CD4-positive, alpha-beta T cell treated with Interleukin-6 for 4 hours (primary cell): ENCODE measurements at regions not wholly inside any gene's neighbourhood (a gene's known extent, or its start where the extent isn't known, plus 50 kb on each side); places are given as distances from the start of the nearest gene placed in this dataset.
"Not testable (repeated sequence)": the region's sequence is repeated elsewhere in the genome, so short reads cannot be mapped to it uniquely, and the experiment has no call there.

Experiments used
- DNase-seq: peaks from one replicate; pipeline ENCODE4 v3.0.0-alpha.2; 2020; ENCODE audit warnings: mixed read lengths

DNA sequence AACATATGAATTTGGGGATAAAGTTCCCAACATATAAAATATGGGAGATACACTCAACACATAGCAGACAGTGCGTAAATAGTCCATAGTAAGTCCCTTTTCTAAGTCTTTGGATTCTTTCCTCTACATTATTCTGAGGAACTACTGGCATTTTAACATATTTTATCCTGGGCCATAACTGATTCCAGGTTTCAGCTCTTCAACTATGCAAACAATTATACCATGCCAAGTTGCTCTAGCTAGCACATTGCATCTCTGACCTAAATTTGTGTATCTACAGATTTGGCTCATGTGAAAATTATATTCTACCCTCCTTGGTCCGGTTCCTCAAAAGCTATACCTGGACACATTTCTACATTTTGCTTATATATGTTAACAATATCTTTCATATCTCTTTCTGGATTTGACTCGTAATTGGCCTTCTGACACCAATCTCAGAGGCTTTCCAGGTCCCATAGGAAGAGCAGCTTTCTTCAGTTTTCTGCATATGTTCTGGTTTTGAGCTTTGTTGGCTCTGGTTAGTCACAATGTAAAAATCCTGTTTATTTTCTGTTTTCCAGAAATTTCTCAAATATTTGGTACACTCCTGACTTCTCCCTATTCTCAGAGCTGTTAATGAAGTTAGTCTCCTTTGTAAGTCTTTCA is 305.4 kb downstream of the BMP4 start:
- no peak for DNase-seq

- no peak for DNase-seq
These were observed 309.7 kb downstream of the BMP4 start for GRCh38 chr14:53646925-53647324.

GRCh38 chr14:53640695-53641094 is 315.9 kb downstream of the BMP4 start:
- no peak for DNase-seq

DNA sequence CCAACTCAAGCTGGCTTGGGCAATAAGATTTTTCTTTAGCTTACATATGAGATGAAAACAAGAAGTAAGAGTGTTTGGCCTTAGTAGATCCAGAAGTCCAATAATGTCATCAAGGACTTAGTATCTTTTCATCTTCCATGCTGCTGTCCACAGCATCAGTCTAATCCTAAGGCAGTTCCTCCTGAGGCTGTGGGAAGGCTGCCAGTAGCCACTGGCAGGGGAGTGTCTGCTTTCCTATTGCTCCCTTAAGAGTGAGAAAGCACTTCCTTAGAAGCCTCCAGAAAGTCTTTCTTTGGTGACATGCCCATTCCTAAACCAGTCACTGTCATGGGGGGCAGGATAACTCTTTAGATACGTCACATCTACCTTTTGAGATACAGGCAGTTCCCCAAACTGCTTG is 317.7 kb downstream of the BMP4 start:
- DNase-seq = no peak

DNA sequence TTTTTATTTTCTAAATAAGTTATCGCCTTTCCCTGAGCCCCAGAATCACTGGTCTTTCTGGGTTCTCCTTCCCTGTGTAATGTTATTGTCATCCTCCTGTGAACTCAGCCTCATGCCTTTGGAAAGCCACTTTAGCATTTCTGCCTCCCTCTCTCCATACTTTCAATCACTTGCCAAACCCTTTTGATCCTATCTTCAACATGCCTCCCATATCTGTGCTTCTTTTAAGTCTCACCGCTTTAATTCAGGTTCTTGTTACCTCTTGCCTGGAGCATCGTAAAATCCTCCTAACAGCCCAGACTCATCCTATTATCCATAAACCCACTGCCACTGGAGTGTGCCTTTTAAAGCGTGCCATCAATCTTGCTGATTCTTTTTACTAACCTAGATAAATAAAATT is 321.8 kb downstream of the BMP4 start:
- DNase-seq = no peak

DNA sequence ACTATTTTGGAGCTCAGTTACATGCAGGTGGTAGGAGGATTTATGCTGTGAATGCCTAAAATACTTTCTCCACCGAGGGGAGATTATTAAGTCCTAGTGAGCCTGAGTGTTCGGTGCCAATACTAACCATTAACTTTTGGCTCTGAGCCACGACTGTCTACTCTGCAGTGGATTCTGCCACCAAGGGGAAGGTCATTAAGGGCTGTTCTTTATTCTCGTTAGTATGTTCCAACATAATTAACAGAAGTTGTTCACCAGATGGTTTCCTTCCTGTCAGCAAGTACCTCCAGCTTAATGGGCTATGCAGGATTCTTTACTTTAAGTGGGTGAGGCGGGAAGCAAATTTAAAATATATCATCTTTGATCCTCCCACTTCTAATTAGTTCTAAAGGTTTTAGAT is 326.3 kb downstream of the BMP4 start:
- no peak for DNase-seq

DNA sequence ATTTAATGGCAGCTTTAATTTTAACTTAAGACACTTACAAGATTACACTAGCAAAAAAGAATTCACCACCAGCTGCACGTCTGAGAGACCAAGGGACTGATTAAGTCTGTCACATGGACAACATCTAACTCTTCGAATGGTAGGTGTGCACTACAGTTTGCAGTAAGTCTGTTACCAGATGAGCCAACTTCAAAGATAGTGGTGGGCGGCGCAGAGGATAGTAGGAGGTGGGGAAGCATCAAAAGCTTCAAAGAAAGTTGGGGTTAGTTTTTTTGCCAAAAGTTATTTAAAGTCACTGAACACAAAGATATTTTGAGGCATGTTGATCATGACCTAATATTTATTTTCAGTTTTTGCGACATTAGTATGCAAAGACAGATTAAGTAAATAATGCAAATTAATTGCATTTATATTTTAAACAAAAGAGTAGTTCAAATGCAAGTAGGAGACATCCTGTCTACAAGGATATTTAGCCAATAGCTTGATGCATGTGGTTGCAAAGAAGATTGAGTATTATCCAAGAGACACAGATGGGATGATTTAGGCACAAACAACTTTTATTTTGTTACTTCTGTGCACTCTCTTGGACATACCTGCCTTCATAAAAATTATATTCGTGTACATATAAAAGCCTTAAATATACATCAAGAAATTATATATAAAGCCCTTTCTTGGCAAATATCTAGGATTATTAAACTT is 327.7 kb downstream of the BMP4 start:
- DNase-seq = no peak

DNA sequence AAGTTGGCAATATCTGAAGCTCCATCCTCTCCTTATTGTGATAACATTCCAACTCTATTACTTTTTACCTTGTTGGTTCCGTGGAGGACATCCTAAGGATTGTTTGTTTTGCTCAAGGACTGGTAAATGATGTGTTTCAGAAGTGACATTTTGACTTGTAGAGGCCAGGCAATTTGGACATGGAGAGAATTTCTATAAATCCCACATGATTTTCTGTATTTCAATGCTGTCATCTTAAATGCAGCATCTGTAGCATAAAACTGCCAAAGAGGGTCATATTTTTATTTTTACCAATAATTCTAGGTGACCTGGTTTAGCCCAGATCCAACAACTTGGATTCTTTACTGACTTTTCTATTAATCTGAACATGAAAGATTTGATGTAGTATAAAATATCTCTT is 328.4 kb downstream of the BMP4 start:
- DNase-seq = no peak

DNA sequence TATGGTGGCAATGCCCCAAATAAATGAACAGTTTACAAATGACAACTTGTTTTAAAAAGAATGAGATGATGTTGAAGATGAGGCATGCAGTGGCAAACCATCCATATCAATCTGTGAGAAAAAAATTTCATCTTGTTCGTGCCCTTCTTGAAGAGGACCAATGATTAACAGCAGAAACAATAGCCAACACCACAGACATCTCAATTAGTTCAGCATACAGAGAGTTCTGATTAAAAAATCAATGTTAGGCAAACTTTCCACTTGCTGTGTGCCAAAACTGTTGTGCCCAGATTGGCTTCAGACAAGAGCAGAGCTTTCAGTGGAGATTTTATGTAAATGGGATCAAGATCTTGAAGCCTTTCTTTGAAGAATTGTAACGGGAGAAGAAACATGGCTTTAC is 329.9 kb downstream of the BMP4 start:
- no peak for DNase-seq

DNA sequence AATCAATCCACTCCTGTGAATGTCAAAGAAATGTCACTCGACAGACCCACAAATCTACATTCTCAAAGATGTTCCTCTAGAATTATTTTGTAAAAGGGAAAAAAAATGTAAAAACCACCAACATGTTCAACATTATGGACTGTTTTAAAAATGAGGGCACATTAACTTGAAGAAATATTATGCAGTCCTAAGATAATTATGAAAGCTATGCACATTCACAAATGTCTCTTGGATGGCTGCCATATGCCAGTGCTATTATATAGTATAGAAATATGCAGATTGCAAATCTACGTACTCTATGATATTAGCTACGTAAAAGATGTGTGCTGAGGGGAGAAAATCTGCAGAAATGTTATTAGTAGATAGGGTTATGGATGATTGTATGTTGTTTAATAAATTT is 334.2 kb downstream of the BMP4 start:
- DNase-seq = no peak

GRCh38 chr14:53621921-53622320 is 334.7 kb downstream of the BMP4 start:
- DNase-seq = no peak

GRCh38 chr14:53621433-53621832 is 335.2 kb downstream of the BMP4 start:
- DNase-seq = no peak

DNA sequence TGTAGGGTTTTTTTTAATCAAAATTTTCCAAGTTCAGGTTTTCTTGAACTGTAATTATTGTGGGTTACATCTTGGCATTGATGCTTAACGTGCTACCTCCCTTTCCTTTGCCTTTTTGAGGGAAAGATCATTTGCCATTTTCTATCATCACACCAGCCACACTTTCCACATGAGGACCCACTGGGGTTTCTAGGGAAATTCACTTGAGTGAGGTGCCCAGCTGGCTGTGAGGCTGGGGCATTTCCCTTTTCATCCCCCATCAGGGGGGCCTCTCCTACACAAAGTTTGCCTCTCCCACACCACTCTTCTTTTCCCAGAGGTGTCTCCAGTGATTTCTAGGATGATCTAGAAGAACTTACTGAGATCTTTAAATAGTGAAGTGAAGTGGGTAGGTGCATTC is 335.7 kb downstream of the BMP4 start:
- DNase-seq = no peak

GRCh38 chr14:53620317-53620716 is 336.3 kb downstream of the BMP4 start:
- no peak for DNase-seq

GRCh38 chr14:53619691-53620231 is 336.9 kb downstream of the BMP4 start:
- no peak for DNase-seq

GRCh38 chr14:53616536-53616935 is 340.1 kb downstream of the BMP4 start:
- DNase-seq = not testable (repeated sequence)

DNA sequence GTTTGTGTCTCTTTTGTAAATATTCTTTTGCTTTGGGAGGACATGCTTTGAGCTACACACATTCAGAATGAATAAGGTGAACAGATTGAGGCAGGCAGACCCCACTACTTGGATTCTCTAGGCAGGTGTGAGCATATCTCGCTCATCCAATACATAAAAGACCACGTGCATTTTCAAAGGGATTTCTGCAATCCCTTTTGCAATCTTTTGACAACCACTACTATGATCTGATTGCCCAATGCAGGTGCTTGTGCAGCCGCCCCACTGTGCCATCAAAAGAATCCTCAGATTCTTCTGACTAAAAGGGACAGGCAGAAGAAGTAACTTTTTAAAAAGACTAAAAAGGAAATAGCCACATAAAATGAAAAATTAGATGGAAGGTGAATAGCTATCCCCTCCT is 341.4 kb downstream of the BMP4 start:
- no peak for DNase-seq

DNA sequence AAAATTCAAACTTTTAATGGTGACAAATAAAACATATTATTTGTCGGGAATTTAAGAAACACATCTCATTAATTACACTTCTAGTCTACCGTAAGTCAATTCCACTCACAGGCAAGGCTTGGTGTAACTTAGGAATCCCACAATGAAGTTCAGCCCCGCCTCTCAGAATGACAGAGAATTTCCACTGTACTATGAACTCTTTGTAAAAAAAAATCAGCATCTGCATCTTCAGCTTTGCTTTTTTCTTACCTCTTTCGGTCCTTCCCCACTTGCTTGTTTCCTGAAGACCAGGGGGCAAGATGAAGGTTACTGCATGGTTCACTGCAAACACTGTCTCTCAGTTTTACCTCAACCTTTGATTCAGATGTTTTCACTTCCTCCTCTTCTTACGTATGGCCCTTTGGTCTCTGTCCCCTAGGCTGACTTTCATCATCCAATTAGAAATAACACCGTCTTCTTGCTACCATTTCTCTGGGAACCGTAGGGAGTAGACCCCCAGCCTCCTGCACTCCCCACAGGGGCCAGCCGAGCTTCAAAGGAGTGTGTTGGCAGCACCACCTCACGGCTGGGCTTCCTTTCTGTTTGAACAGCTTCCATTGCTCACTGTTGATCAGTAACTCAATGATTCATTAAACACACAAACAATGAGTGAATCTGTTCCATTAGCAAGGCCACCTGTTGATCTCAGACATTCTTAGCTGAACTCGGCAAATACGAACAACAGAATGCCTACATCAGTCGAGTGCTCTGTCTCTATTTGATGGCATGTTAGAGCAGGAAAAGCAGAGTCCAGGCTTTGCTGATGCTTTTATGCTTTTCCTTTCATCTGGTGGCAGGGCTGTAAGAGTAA is 343.0 kb downstream of the BMP4 start:
- DNase-seq = no peak

GRCh38 chr14:53610947-53611346 is 345.7 kb downstream of the BMP4 start:
- no peak for DNase-seq

DNA sequence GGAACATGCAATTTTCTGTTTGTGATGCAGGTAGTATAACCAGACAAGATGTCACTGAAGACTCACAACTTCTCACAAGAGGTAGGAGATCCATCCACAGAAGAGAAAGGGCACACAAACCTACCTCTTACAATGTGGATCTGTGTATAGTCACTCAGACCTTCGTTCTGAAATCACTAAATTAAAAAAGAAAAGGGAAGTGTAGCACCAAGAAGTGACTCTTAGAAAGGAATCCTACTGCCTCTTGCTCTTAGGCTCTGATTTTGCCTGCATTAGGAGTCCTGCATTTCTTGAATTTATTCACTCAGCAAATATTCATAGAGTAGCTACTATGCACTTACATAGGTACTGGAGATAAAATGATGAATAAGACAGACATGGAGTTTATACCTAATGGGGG is 347.6 kb downstream of the BMP4 start:
- DNase-seq = no peak

DNA sequence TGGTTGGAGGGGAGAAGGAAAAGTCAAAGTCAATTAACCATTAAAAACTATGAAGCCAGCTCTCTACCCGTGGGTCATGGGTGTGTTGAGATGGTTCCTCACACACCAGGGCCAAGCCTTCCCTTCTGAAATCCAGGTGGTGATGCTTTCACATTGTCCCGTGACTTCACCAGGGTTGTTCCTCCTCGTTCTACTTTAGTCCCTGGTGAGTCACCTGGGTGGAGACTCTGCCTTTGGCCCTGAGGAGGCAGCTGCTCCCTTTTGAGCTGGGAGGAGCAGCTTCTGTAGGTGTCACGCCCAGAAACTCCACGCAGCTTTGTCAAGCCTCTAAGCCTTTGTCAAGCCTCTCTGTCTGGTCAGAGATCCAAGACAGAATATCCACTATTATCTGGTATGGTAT is 348.3 kb downstream of the BMP4 start:
- DNase-seq = no peak

GRCh38 chr14:53606203-53606602 is 350.4 kb downstream of the BMP4 start:
- no peak for DNase-seq

- no peak for DNase-seq
These were observed 351.1 kb downstream of the BMP4 start for GRCh38 chr14:53605562-53605961.

DNA sequence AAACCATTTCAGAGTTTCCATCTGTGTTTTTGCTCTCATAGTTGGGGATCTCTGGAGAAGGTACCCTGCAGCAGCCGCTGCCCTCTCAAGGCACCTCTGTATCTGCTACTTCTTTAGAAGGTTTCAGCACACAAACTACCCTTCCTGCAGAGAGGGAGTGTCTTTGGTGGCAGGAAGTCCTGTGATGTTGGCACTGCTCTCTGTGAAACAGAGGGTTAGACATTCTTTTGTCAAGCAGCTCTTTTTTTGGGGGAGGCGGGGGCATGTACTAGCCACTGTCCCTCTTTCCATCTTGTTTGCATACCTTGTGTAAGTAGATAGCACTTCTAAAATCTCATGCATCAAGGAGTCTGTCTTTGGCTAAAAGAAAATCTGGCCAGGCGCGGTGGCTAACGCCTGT is 352.6 kb downstream of the BMP4 start:
- no peak for DNase-seq
